A549 (cell line): ENCODE measurements at regions not wholly inside any gene's neighbourhood (a gene's known extent, or its start where the extent isn't known, plus 50 kb on each side); places are given as distances from the start of the nearest gene placed in this dataset.

Experiments used
- CBX8 ChIP-seq: fragments of 200-600 bp; sonication (generic); IDR thresholded peaks from 2 replicates; pipeline ENCODE4 v1.6.1; 2016
- CHD2 ChIP-seq: fragments of 150-350 bp; IDR thresholded peaks from 2 replicates; pipeline ENCODE4 v1.6.1; 2014; ENCODE audit warnings: low read length; ENCODE audit not compliant: partially characterized antibody
- RAD21 ChIP-seq, 2 experiments: fragments of >200 bp in 1 of 2; sonication (Bioruptor Twin) in 1 of 2; formaldehyde crosslinking in 1 of 2; IDR thresholded peaks in 1 of 2; conservative IDR thresholded peaks in 1 of 2; 2 replicates in 1 of 2; 3 replicates in 1 of 2; pipeline ENCODE4 v1.6.1; 2012 to 2018; ENCODE audit warnings: inconsistent platforms in 1 of 2
- TF ChIP-seq, protein P1 (sequence below): fragments of >200 bp; sonication (Bioruptor Twin); formaldehyde crosslinking; IDR thresholded peaks from 3 replicates; pipeline ENCODE4 v1.5.1; 2016

DNA sequence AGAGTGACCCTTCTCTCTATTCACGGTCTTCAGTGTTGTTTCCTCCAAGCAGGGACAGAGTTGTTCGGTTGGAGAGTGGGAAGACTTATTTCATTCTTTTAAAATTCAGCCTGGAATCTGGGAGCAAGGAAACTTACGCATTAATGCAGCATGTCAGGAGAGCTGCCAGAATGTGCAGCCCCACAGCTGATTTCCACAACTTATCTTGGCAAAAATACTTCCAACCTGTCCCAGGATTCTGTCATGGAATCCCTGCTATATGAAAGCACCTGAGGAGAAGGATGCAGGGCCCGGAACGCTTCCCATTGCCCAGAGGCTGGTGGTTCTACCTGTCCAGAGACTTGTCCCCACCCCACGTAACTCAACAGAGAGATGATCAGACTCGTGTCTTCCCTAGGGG lies 86.9 kb upstream of the MKI67 start:
- TF ChIP-seq CBX8 = no peak
- TF ChIP-seq, protein P1, sequence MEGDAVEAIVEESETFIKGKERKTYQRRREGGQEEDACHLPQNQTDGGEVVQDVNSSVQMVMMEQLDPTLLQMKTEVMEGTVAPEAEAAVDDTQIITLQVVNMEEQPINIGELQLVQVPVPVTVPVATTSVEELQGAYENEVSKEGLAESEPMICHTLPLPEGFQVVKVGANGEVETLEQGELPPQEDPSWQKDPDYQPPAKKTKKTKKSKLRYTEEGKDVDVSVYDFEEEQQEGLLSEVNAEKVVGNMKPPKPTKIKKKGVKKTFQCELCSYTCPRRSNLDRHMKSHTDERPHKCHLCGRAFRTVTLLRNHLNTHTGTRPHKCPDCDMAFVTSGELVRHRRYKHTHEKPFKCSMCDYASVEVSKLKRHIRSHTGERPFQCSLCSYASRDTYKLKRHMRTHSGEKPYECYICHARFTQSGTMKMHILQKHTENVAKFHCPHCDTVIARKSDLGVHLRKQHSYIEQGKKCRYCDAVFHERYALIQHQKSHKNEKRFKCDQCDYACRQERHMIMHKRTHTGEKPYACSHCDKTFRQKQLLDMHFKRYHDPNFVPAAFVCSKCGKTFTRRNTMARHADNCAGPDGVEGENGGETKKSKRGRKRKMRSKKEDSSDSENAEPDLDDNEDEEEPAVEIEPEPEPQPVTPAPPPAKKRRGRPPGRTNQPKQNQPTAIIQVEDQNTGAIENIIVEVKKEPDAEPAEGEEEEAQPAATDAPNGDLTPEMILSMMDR = no peak
- TF ChIP-seq RAD21 (conservative IDR thresholded peaks at IDR 0.05 in 1 of 2, IDR thresholded peaks at IDR 0.05 in 1 of 2) = no peak
- no peak for TF ChIP-seq CHD2
